SU-DHL-6 (cell line): ENCODE measurements at regions not wholly inside any gene's neighbourhood (a gene's known extent, or its start where the extent isn't known, plus 50 kb on each side); places are given as distances from the start of the nearest gene placed in this dataset.

ENCODE experiments used
- EZH2phosphoT487 ChIP-seq: fragments of 200-600 bp; sonication (generic), shearing (Covaris generic); conservative IDR thresholded peaks from 2 replicates; pipeline ENCODE4 v1.6.1; 2018; ENCODE audit warnings: mild to moderate bottlenecking, antibody characterized with exemption, low read length, moderate library complexity, mixed read lengths
- TF ChIP-seq, protein P1 (sequence below): fragments of 200-600 bp; sonication (generic); IDR thresholded peaks from one replicate; pipeline ENCODE4 v1.5.1; 2017; ENCODE audit warnings: antibody characterized with exemption, mild to moderate bottlenecking, low read length, moderate library complexity; ENCODE audit not compliant: insufficient read depth, poor library complexity, severe bottlenecking

GRCh38 chr6:27688014-27688586, 215.2 kb upstream of the ZNF184 start:
- TF ChIP-seq, protein P1, sequence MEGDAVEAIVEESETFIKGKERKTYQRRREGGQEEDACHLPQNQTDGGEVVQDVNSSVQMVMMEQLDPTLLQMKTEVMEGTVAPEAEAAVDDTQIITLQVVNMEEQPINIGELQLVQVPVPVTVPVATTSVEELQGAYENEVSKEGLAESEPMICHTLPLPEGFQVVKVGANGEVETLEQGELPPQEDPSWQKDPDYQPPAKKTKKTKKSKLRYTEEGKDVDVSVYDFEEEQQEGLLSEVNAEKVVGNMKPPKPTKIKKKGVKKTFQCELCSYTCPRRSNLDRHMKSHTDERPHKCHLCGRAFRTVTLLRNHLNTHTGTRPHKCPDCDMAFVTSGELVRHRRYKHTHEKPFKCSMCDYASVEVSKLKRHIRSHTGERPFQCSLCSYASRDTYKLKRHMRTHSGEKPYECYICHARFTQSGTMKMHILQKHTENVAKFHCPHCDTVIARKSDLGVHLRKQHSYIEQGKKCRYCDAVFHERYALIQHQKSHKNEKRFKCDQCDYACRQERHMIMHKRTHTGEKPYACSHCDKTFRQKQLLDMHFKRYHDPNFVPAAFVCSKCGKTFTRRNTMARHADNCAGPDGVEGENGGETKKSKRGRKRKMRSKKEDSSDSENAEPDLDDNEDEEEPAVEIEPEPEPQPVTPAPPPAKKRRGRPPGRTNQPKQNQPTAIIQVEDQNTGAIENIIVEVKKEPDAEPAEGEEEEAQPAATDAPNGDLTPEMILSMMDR: no peak
- TF ChIP-seq EZH2phosphoT487: no peak
